ENCODE measurements at regions not wholly inside any gene's neighbourhood (a gene's known extent, or its start where the extent isn't known, plus 50 kb on each side); places are given as distances from the start of the nearest gene placed in this dataset.

DNA sequence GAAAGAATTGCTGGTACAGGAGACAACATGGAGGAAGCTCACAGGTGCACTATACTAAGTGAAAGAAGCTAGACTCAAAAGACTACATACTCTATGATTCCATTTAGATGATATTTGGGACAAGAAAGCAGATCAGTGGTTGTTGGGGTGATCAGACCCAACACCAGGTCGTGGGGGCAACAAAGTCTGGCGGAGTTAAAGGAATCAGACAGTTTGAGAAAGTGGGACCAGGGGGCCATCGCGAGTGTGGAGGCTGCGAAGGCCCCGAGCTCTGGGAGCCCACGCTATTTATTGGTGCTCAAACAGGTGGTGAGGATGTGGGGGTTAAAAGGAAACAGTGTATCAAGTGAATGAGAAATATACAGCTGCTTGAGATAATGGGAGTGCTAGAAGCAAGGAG, 282.8 kb upstream of the SGK1 start:
- no peak for DNase-seq (ENCODE audit: extremely low read depth, low read depth)
- H3K4me3 ChIP-seq (replicated peaks; ENCODE audit: low read depth, low read length): no peak overlapping the region
- TF ChIP-seq, protein P1, sequence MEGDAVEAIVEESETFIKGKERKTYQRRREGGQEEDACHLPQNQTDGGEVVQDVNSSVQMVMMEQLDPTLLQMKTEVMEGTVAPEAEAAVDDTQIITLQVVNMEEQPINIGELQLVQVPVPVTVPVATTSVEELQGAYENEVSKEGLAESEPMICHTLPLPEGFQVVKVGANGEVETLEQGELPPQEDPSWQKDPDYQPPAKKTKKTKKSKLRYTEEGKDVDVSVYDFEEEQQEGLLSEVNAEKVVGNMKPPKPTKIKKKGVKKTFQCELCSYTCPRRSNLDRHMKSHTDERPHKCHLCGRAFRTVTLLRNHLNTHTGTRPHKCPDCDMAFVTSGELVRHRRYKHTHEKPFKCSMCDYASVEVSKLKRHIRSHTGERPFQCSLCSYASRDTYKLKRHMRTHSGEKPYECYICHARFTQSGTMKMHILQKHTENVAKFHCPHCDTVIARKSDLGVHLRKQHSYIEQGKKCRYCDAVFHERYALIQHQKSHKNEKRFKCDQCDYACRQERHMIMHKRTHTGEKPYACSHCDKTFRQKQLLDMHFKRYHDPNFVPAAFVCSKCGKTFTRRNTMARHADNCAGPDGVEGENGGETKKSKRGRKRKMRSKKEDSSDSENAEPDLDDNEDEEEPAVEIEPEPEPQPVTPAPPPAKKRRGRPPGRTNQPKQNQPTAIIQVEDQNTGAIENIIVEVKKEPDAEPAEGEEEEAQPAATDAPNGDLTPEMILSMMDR (IDR thresholded peaks at IDR 0.05; ENCODE audit: low read depth, low read length, missing control alignments): no peak

DNA sequence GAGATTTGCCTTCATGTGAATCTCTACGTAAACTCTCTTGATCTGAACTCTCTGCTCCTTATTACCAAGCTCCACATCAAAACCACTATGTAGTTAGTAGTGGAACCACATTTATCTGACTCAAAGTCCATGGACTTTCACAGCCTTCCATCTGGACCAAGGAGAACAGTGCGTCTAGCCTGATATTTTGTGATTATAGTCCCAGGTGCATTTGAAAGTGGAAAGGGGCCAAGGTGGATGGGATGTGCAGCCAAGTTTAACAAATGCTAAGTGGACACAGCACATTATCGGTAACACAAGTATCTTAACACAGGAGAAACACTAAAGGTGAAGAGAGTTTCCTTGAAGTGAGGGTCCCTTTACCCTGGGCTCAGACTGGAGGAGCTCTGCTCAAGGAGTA, 281.2 kb upstream of the SGK1 start:
- TF ChIP-seq, protein P1 (IDR thresholded peaks at IDR 0.05; ENCODE audit: low read depth, low read length, missing control alignments): no peak
- no peak for DNase-seq (ENCODE audit: extremely low read depth, low read depth)
- no peak overlapping the region for H3K4me3 ChIP-seq (replicated peaks; ENCODE audit: low read depth, low read length)

DNA sequence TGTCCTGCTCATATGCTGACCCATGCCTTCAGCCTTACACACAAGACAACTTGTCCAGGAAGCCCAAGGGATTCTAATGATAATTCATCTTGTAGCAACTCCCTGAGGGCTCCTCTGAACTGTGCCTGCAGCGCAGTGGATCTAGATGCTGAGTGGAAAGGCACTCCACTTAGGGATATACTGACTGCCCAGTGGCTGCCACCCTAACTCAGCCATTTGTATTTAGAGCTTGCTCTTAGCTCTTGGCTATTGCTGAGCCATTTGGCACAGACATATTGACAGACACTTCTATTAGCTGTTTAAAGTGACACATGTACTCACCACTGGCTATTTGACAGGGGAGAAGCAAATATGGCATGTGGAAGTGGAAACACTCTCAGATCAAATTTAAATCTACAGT, 278.3 kb upstream of the SGK1 start:
- DNase-seq (ENCODE audit: extremely low read depth, low read depth): no peak
- no peak overlapping the region for H3K4me3 ChIP-seq (replicated peaks; ENCODE audit: low read depth, low read length)
- TF ChIP-seq, protein P1 (IDR thresholded peaks at IDR 0.05; ENCODE audit: low read depth, low read length, missing control alignments): no peak

DNA sequence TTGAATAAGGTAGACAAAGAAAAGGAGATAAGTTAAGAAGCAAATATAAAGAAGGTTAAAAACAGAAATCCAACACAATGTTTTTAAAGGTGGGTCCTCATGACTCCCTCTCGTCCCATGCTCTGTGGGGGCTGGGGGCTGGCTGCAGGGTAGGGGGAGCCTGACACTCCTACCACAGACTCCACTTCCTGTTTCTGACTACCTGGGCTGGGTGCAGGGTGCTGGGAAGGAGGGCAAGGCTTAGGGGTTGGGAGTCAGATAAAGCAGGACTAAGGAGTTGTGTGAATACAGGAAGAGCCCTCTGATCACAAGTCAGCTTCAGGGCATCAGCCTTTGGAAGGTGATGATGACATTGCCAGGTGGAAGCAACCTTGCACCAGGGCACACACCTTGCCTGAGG, 277.0 kb upstream of the SGK1 start:
- DNase-seq (ENCODE audit: extremely low read depth, low read depth): no peak
- TF ChIP-seq, protein P1 (IDR thresholded peaks at IDR 0.05; ENCODE audit: low read depth, low read length, missing control alignments): no peak
- H3K4me3 ChIP-seq (replicated peaks; ENCODE audit: low read depth, low read length): no peak overlapping the region

DNA sequence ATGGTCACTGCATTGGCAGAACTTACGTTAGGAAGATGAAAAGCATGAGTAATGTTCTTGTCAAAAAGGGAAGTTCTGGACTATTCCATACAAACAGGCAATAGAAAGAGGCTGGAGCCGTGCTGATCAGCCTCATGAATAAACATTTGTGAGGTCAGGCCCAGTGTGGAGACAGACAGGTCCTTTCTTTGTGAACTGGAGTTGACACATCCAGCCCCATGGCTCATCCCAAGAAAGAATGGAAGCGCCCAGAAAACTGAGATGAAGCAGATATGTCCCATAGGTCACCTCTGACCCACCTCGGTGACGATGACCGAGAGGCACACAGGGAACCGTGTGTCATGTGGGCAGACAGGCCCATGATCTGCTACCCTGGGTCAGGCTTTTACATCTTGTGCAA, 276.0 kb upstream of the SGK1 start:
- H3K4me3 ChIP-seq (replicated peaks; ENCODE audit: low read depth, low read length): no peak overlapping the region
- TF ChIP-seq, protein P1 (IDR thresholded peaks at IDR 0.05; ENCODE audit: low read depth, low read length, missing control alignments): no peak
- no peak for DNase-seq (ENCODE audit: extremely low read depth, low read depth)

DNA sequence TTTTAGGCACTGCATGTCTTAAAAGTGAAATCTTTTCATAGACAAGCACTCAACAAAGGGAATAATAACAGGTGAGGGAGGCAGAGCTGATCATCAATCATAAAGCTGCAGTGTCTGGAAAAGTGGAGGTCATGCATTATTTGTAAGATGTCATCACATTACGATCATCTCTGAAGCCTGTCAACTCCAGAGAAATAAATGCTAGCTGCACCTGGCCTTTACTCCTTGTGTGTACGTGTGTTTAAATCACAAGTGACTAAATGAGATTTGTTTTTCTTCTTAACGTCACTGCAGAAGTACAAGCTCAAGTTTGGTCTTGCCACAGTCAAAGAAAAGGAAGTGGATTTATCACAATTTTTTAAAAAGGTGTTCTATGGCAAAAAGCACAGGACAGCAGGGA, 275.5 kb upstream of the SGK1 start:
- TF ChIP-seq, protein P1 (IDR thresholded peaks at IDR 0.05; ENCODE audit: low read depth, low read length, missing control alignments): no peak
- DNase-seq (ENCODE audit: extremely low read depth, low read depth): no peak
- no peak overlapping the region for H3K4me3 ChIP-seq (replicated peaks; ENCODE audit: low read depth, low read length)

DNA sequence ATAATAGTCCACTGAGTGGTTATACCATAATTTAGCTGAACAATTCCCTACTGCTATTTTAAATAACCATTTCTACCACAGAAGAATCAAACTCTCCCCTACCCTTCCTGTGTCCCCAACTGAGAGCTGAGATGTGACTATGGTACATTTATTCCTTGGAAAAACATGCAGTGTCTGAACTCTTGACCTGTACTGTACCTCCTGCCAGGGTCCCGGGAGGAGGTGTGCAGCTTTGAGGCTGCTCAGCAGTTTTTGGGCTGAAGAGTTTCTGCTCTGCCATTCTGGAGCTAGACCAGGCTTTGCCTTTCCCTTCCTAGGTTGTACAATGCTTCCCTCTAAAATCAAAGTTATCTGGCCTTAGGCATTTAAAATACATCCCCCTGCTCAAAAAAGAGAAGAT, 275.1 kb upstream of the SGK1 start:
- TF ChIP-seq, protein P1 (IDR thresholded peaks at IDR 0.05; ENCODE audit: low read depth, low read length, missing control alignments): no peak
- DNase-seq (ENCODE audit: extremely low read depth, low read depth): no peak
- no peak overlapping the region for H3K4me3 ChIP-seq (replicated peaks; ENCODE audit: low read depth, low read length)

Data from HFF-Myc (cell line).